Mesendoderm (in vitro differentiated cells): ENCODE measurements at regions not wholly inside any gene's neighbourhood (a gene's known extent, or its start where the extent isn't known, plus 50 kb on each side); places are given as distances from the start of the nearest gene placed in this dataset.
"Not testable (repeated sequence)": the region's sequence is repeated elsewhere in the genome, so short reads cannot be mapped to it uniquely, and the experiment has no call there.

Source experiments
- DNase-seq: peaks from one replicate; pipeline ENCODE4 v3.0.0; 2013
- H2AK5ac ChIP-seq: 2 replicates; pipeline ENCODE4 v1.6.1; 2013; ENCODE audit warnings: low read length, inconsistent platforms
- H2BK120ac ChIP-seq: 2 replicates; pipeline ENCODE4 v1.6.1; 2013; ENCODE audit warnings: low read depth, mild to moderate bottlenecking, low read length, moderate library complexity, mixed read lengths
- H2BK15ac ChIP-seq: replicated peaks from 2 replicates; pipeline ENCODE4 v1.6.1; 2013; ENCODE audit warnings: low read depth, mild to moderate bottlenecking, moderate library complexity
- H2BK5ac ChIP-seq: 2 replicates; pipeline ENCODE4 v1.6.1; 2013; ENCODE audit warnings: low read length, inconsistent platforms
- H3K18ac ChIP-seq: 2 replicates; pipeline ENCODE4 v1.6.1; 2013; ENCODE audit warnings: mild to moderate bottlenecking, low read length, mixed read lengths
- H3K23ac ChIP-seq: one replicate; pipeline ENCODE4 v1.6.1; 2013; ENCODE audit warnings: low read length
- H3K27ac ChIP-seq: 2 replicates; pipeline ENCODE4 v1.5.1; 2013; ENCODE audit warnings: low read depth, mild to moderate bottlenecking, inconsistent platforms, low read length, moderate library complexity
- H3K27me3 ChIP-seq: 2 replicates; pipeline ENCODE4 v1.6.1; 2013; ENCODE audit warnings: low read length, control low read depth, mild to moderate bottlenecking, inconsistent platforms; ENCODE audit not compliant: insufficient read depth, poor library complexity
- H3K36me3 ChIP-seq: 2 replicates; pipeline ENCODE4 v1.6.1; 2013; ENCODE audit warnings: low read length, inconsistent platforms; ENCODE audit not compliant: control insufficient read depth, insufficient read depth
- H3K4ac ChIP-seq: one replicate; pipeline ENCODE4 v1.6.1; 2013; ENCODE audit warnings: low read depth, mild to moderate bottlenecking, low read length, moderate library complexity
- H3K4me1 ChIP-seq: 2 replicates; pipeline ENCODE4 v1.6.1; 2013; ENCODE audit warnings: low read depth, low read length, inconsistent platforms; ENCODE audit not compliant: control insufficient read depth
- H3K4me2 ChIP-seq: 2 replicates; pipeline ENCODE4 v1.6.1; 2013; ENCODE audit warnings: low read length
- H3K4me3 ChIP-seq: 2 replicates; pipeline ENCODE4 v1.5.1; 2013; ENCODE audit warnings: mild to moderate bottlenecking, low read length
- H3K56ac ChIP-seq: one replicate; pipeline ENCODE4 v1.6.1; 2013; ENCODE audit warnings: low read length
- H3K79me1 ChIP-seq: 2 replicates; pipeline ENCODE4 v1.6.1; 2013; ENCODE audit warnings: low read length, inconsistent platforms
- H3K79me2 ChIP-seq: 2 replicates; pipeline ENCODE4 v1.6.1; 2013; ENCODE audit warnings: mild to moderate bottlenecking, low read length; ENCODE audit not compliant: control insufficient read depth, insufficient read depth
- H3K9ac ChIP-seq: 2 replicates; pipeline ENCODE4 v1.6.1; 2013; ENCODE audit warnings: low read length, inconsistent platforms
- H4K5ac ChIP-seq: one replicate; pipeline ENCODE4 v1.6.1; 2013; ENCODE audit warnings: low read length
- H4K8ac ChIP-seq: one replicate; pipeline ENCODE4 v1.6.1; 2013; ENCODE audit warnings: low read depth, mild to moderate bottlenecking, control low read depth, low read length, moderate library complexity
- WGBS: extraction: QIAGEN DNeasy Blood & Tissue Kit; methylation state at CpG from one replicate; pipeline ENCODE4 v1.1.7; 2013; ENCODE audit warnings: low lambda C conversion rate, missing lambda C conversion rate; ENCODE audit not compliant: insufficient coverage; ENCODE audit errors: extremely low coverage; 5-methylcytosine and 5-hydroxymethylcytosine counted together

DNA sequence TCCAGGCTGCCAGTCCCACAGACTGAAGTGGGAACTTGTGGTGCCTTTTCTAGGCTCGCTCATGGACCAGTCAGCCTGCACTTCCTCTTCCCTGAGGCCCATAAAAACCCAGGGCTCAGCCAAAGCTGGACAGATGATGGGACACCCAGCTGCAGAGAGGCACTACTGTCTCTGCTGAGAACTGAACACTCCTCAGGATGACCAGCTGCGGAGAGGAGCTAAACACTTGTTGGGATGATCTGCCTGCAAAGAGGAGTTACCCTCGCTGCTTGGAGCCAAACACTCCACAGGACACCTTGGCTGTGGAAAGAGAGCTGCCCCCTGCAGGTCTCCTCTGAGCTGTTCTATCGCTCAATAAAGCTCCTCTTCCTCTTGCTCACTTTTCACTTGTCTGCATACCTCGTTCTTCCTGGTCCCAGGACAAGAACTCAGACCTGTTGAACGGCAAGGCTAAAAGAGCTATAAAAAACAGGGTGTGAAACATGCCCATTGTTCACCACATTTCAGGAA is 465.5 kb downstream of the GUCY1A2 start:
- H3K27me3 ChIP-seq, result no peaks in the 10 kb centered on the region
- no peak overlapping the region for H3K18ac ChIP-seq
- no peak overlapping the region for H3K9ac ChIP-seq
- no peak overlapping the region for H3K4me2 ChIP-seq
- H3K4me1 ChIP-seq, result no peaks in the 10 kb centered on the region
- H2BK5ac ChIP-seq, result no peak overlapping the region
- no peak overlapping the region for H3K56ac ChIP-seq
- H3K79me2 ChIP-seq, result no peaks in the 10 kb centered on the region
- H3K23ac ChIP-seq, result no peak overlapping the region
- H3K79me1 ChIP-seq, result no peaks in the 10 kb centered on the region
- no peak overlapping the region for H4K8ac ChIP-seq
- DNase-seq, result peak; percentile 42
- H3K36me3 ChIP-seq, result no peaks in the 10 kb centered on the region
- H2BK120ac ChIP-seq, result no peak overlapping the region
- no peak overlapping the region for H3K27ac ChIP-seq
- H2AK5ac ChIP-seq, result no peak overlapping the region
- no peak overlapping the region for H2BK15ac ChIP-seq
- H4K5ac ChIP-seq, result no peak overlapping the region
- no CpG with 5 or more reads among the region's 6 CpGs for WGBS
- no peak overlapping the region for H3K4me3 ChIP-seq
- H3K4ac ChIP-seq, result no peak overlapping the region

DNA sequence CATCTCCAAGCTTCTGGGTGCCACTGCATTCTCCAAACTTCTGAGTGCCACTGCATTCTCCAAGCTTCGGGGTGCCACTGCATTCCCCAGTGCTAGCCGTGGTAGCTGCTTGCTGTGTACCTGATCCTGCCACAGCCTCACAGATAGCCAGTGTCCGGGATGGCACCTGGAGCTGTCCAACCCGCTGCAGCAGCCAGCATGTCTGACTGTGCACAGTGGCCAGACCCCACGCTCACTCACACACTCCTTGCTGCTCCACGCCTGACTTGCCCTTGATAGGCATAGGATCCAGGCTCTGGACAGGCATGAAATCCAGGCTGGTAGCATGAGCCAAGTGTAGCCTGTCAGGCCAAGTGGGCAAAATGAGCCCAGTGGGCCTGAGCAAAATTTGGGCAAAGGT is 465.0 kb downstream of the GUCY1A2 start:
- H3K36me3 ChIP-seq, result no peaks in the 10 kb centered on the region
- H3K4me3 ChIP-seq, result no peak overlapping the region
- DNase-seq, result no peak
- WGBS, result no CpG with 5 or more reads among the region's 6 CpGs
- H3K4me2 ChIP-seq, result no peak overlapping the region
- no peak overlapping the region for H3K23ac ChIP-seq
- H3K4ac ChIP-seq, result no peak overlapping the region
- H3K79me1 ChIP-seq, result no peaks in the 10 kb centered on the region
- no peaks in the 10 kb centered on the region for H3K27me3 ChIP-seq
- no peak overlapping the region for H2BK15ac ChIP-seq
- H3K9ac ChIP-seq, result no peak overlapping the region
- no peaks in the 10 kb centered on the region for H3K4me1 ChIP-seq
- H3K18ac ChIP-seq, result no peak overlapping the region
- H3K79me2 ChIP-seq, result no peaks in the 10 kb centered on the region
- H2BK120ac ChIP-seq, result no peak overlapping the region
- no peak overlapping the region for H2BK5ac ChIP-seq
- H3K27ac ChIP-seq, result no peak overlapping the region
- H4K5ac ChIP-seq, result no peak overlapping the region
- no peak overlapping the region for H2AK5ac ChIP-seq
- H4K8ac ChIP-seq, result no peak overlapping the region
- H3K56ac ChIP-seq, result no peak overlapping the region

DNA sequence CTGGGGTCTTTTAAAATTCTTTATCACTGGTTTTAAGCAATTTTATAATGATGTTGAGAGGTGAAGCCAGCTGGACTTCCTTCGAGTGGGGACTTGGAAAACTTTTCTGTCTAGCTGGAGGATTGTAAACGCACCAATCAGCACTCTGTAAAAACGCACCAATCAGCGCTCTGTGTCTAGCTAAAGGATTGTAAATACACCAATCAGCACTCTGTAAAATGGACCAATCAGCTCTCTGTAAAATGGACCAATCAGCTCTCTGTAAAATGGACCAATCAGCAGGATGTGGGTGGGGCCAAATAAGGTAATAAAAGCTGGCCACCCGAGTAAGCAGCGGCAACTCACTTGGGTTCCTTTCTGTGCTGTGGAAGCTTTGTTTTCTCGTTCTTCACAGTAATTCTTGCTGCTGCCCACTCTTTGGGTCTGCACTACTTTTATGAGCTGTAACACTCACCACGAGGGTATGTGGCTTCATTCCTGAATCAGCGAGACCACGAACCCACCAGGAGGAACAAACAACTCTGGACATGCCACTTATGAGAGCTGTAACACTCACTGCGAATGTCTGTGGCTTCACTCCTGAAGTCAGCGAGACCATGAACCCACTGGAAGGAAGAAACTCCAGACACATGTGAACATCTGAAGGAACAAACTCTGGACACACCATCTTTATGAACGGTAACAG is 462.6 kb downstream of the GUCY1A2 start:
- not testable (repeated sequence) for H4K5ac ChIP-seq, H3K18ac ChIP-seq, H3K27me3 ChIP-seq, H3K79me2 ChIP-seq, H3K4me3 ChIP-seq, H3K79me1 ChIP-seq, H2BK15ac ChIP-seq, H2BK5ac ChIP-seq, H3K27ac ChIP-seq, H3K23ac ChIP-seq, H2BK120ac ChIP-seq, H3K56ac ChIP-seq, H3K36me3 ChIP-seq, DNase-seq, H2AK5ac ChIP-seq, H3K4me1 ChIP-seq, H3K9ac ChIP-seq, H4K8ac ChIP-seq, H3K4ac ChIP-seq, H3K4me2 ChIP-seq
- WGBS, result no CpG with 5 or more reads among the region's 13 CpGs

DNA sequence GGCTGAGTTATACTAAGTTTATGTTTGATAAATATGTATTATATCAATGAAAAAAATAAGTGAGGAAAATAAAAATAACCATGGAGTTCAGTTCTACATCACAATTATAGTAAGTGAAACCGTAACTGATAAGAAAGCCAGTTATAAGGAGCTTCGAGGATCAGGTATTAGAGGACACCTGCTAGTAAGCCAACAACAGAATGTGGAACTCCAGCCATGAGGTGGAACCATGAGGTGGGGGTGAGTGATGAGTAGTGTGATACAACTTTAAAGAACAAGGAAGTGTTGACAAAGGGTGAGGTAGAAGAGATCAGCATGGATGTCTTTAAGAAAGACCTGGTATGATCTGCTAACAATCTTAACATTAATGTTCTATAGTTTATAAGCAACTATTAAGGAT is 452.9 kb downstream of the GUCY1A2 start:
- Histone ChIP-seq H3K27me3 (no peaks in the 10 kb centered on the region), H3K56ac (no peak overlapping the region), H3K23ac (no peak overlapping the region), H2AK5ac (no peak overlapping the region), H3K36me3 (no peaks in the 10 kb centered on the region), H3K4ac (no peak overlapping the region), H2BK5ac (no peak overlapping the region), H3K27ac (no peak overlapping the region), H2BK15ac (no peak overlapping the region), H3K4me1 (no peaks in the 10 kb centered on the region), H3K4me3 (no peak overlapping the region), H4K5ac (no peak overlapping the region), H3K18ac (no peak overlapping the region), H3K4me2 (no peak overlapping the region), H2BK120ac (no peak overlapping the region), H3K79me1 (no peaks in the 10 kb centered on the region), H3K9ac (no peak overlapping the region), H4K8ac (no peak overlapping the region), H3K79me2 (no peaks in the 10 kb centered on the region)
- DNase-seq, result no peak
- no CpG with 5 or more reads among the region's 2 CpGs for WGBS

DNA sequence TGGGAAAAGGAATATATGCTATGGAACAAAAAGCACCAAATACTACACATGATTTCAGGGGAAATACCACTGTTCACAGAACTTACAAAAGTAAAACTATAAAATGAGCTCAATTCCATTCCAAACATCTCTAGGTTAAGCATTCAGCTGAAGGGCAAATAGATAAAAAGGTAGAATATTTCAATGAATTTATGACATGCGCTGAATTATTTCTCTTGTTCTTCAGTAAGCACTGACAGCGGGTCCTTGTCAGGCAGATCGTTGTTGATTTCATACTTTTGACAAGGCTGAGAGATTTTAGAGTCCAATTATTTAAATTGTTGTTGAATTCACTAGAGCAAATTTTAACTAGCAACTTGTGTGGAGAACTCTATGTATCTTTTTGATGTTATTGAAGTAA is 449.6 kb downstream of the GUCY1A2 start:
- no peak overlapping the region for H4K5ac ChIP-seq
- no peak overlapping the region for H3K56ac ChIP-seq
- no CpG with 5 or more reads among the region's 3 CpGs for WGBS
- H2BK15ac ChIP-seq, result no peak overlapping the region
- H3K27ac ChIP-seq, result no peak overlapping the region
- no peaks in the 10 kb centered on the region for H3K36me3 ChIP-seq
- no peaks in the 10 kb centered on the region for H3K79me2 ChIP-seq
- H3K23ac ChIP-seq, result no peak overlapping the region
- H3K4me1 ChIP-seq, result no peaks in the 10 kb centered on the region
- no peak overlapping the region for H2BK120ac ChIP-seq
- no peak overlapping the region for H3K4ac ChIP-seq
- H3K9ac ChIP-seq, result no peak overlapping the region
- H3K79me1 ChIP-seq, result no peaks in the 10 kb centered on the region
- H3K4me2 ChIP-seq, result no peak overlapping the region
- H3K18ac ChIP-seq, result no peak overlapping the region
- H3K4me3 ChIP-seq, result no peak overlapping the region
- H4K8ac ChIP-seq, result no peak overlapping the region
- no peak overlapping the region for H2BK5ac ChIP-seq
- H2AK5ac ChIP-seq, result no peak overlapping the region
- no peak for DNase-seq
- no peaks in the 10 kb centered on the region for H3K27me3 ChIP-seq

DNA sequence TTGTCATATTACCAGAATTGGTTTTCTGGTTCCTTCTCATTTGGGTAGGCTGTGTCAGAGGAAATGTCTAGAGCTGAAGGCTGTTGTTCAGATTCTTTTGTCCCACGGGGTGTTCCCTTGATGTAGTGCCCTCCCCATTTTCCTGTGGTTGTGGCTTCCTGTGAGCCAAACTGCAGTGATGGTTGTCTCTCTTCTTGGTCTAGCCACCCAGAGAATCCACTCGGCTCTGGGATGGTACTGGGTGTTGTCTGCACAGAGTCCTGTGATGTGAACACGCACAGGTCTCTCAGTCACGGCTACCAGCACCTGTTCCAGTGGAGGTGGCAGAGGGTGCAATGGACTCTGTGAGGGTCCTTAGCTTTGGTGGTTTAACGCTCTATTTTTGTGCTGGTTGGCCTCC is 440.9 kb downstream of the GUCY1A2 start:
- not testable (repeated sequence) for H4K5ac ChIP-seq

More for the DNA sequence above, 440.9 kb downstream of the GUCY1A2 start:
- H3K27ac ChIP-seq, H3K4me1 ChIP-seq, H2AK5ac ChIP-seq, H3K4ac ChIP-seq, H3K23ac ChIP-seq, H2BK15ac ChIP-seq, H4K8ac ChIP-seq, H3K36me3 ChIP-seq, H3K27me3 ChIP-seq, DNase-seq, H3K4me2 ChIP-seq, H3K56ac ChIP-seq, H3K79me1 ChIP-seq, H2BK120ac ChIP-seq, H3K18ac ChIP-seq, H3K4me3 ChIP-seq, H3K79me2 ChIP-seq, H2BK5ac ChIP-seq, H3K9ac ChIP-seq: not testable (repeated sequence)
- no CpG with 5 or more reads among the region's 5 CpGs for whole genome bisulfite sequencing
